GM12878 (cell line): ENCODE measurements at regions not wholly inside any gene's neighbourhood (a gene's known extent, or its start where the extent isn't known, plus 50 kb on each side); places are given as distances from the start of the nearest gene placed in this dataset.

Experiments
- ATAC-seq: fragments of 200-7000 bp; cut with Tn5 transposase; 3 replicates; pipeline ENCODE4 v1.9.1; 2020; ENCODE audit warnings: mild to moderate bottlenecking, moderate library complexity
- BruUV-seq: library from RNA; stranded (reverse); fragments of 400-500 nt; replicated peaks from 2 replicates; lab custom pipeline; 2021; lab: Mats Ljungman, UMichigan
- CTCF ChIA-PET: fragments of 300-600 bp; sonication (Branson Sonifier 250); formaldehyde crosslinking; extraction: SDS; loops from one replicate; lab custom pipeline; 2021; ENCODE audit warnings: inconsistent platforms; lab: Yijun Ruan, JAX
- POLR2A ChIA-PET: fragments of 350-600 bp; formaldehyde crosslinking; extraction: SDS; loops from one replicate; lab custom pipeline; 2021; ENCODE audit warnings: inconsistent platforms; lab: Charles Lee
- RAD21 ChIA-PET: fragments of 300-600 bp; sonication (Branson Sonifier 250); formaldehyde crosslinking; loops from one replicate; lab custom pipeline; 2023; ENCODE audit warnings: antibody characterized with exemption; ENCODE audit not compliant: unreplicated experiment; lab: Charles Lee
- SMC1A ChIA-PET: fragments of 300-600 bp; sonication (Branson Sonifier 250); formaldehyde crosslinking; loops from one replicate; lab custom pipeline; 2023; ENCODE audit not compliant: unreplicated experiment, uncharacterized antibody; lab: Charles Lee
- DNase-seq: peaks from one replicate; pipeline ENCODE4 v3.0.0-alpha.2; 2011; ENCODE audit warnings: low read depth, low spot score
- FAIRE-seq: peaks from 3 replicates; lab custom pipeline; 2011; peaks lifted over from hg19 to GRCh38; lab: Jason Lieb, UNC
- H2AFZ ChIP-seq: 2 replicates; pipeline ENCODE4 v1.6.0; 2011; ENCODE audit warnings: low read depth, low read length, control low read depth; ENCODE audit not compliant: control insufficient read depth
- H3K27ac ChIP-seq: 2 replicates; pipeline ENCODE4 v1.5.1; 2011; ENCODE audit warnings: control low read depth; ENCODE audit not compliant: control insufficient read depth, insufficient read depth
- H3K27me3 ChIP-seq, 2 experiments: replicated peaks in 1 of 2; 2 replicates each; pipeline versions ENCODE4 v1.6.0 to v1.6.1; 2011; ENCODE audit warnings: low read length in 1 of 2; ENCODE audit not compliant: control insufficient read depth in 2 of 2, insufficient read depth in 2 of 2
- H3K36me3 ChIP-seq, 2 experiments: 2 replicates each; pipeline ENCODE4 v1.5.1; 2011; ENCODE audit warnings: low read length in 1 of 2; ENCODE audit not compliant: control insufficient read depth in 2 of 2, insufficient read depth in 2 of 2
- H3K4me1 ChIP-seq: 2 replicates; pipeline ENCODE4 v1.6.1; 2011; ENCODE audit warnings: mild to moderate bottlenecking, low read length, moderate library complexity, mixed read lengths; ENCODE audit not compliant: control insufficient read depth, insufficient read depth
- H3K4me2 ChIP-seq: 2 replicates; pipeline ENCODE4 v1.6.0; 2011; ENCODE audit warnings: control low read depth; ENCODE audit not compliant: control insufficient read depth, insufficient read depth
- H3K4me3 ChIP-seq: fragments of 200-600 bp; sonication (generic); 2 replicates; pipeline ENCODE4 v1.5.1; 2016
- H3K79me2 ChIP-seq: 2 replicates; pipeline ENCODE4 v1.6.0; 2011; ENCODE audit warnings: low read length; ENCODE audit not compliant: control insufficient read depth, insufficient read depth
- H3K9ac ChIP-seq: 2 replicates; pipeline ENCODE4 v1.8.0; 2011; ENCODE audit warnings: low read length, control low read depth, mixed read lengths; ENCODE audit not compliant: control insufficient read depth, insufficient read depth
- H3K9me3 ChIP-seq: replicated peaks from 3 replicates; pipeline ENCODE4 v1.5.1; 2011; ENCODE audit warnings: mild to moderate bottlenecking, low read length; ENCODE audit not compliant: control insufficient read depth, insufficient read depth
- H4K20me1 ChIP-seq: 2 replicates; pipeline ENCODE4 v1.6.0; 2011; ENCODE audit not compliant: control insufficient read depth, insufficient read depth
- BACH1 ChIP-seq: fragments of 450-650 bp; IDR thresholded peaks from 2 replicates; pipeline ENCODE4 v1.6.1; 2017; ENCODE audit warnings: mild to moderate bottlenecking, borderline replicate concordance
- BCL11A ChIP-seq: IDR thresholded peaks from 2 replicates; pipeline ENCODE4 v1.6.1; 2011; ENCODE audit warnings: low read depth, low read length
- BRCA1 ChIP-seq: IDR thresholded peaks from 2 replicates; pipeline ENCODE4 v1.6.1; 2011; ENCODE audit warnings: low read depth, low read length, improper control_type of control experiment
- CHD1 ChIP-seq: IDR thresholded peaks from 2 replicates; pipeline ENCODE4 v1.6.1; 2012; ENCODE audit warnings: low read depth, low read length, improper control_type of control experiment
- DPF2 ChIP-seq: fragments of 450-650 bp; IDR thresholded peaks from 2 replicates; pipeline ENCODE4 v1.6.1; 2017; ENCODE audit warnings: mild to moderate bottlenecking
- EED ChIP-seq: sonication (generic); IDR thresholded peaks from 2 replicates; pipeline ENCODE4 v1.6.1; 2016; ENCODE audit warnings: antibody characterized with exemption, low read depth
- EGR1 ChIP-seq, 2 experiments: IDR thresholded peaks; 1 replicate in 1 of 2; 2 replicates in 1 of 2; pipeline ENCODE4 v1.6.1; 2011 to 2012; ENCODE audit warnings: low read depth in 2 of 2, low read length in 2 of 2, borderline replicate concordance in 1 of 2, mild to moderate bottlenecking in 1 of 2, moderate library complexity in 1 of 2
- FOXK2 ChIP-seq: fragments of 450-650 bp; IDR thresholded peaks from 2 replicates; pipeline ENCODE4 v1.6.1; 2017; ENCODE audit warnings: mild to moderate bottlenecking, moderate library complexity
- GABPA ChIP-seq: IDR thresholded peaks from 2 replicates; pipeline ENCODE4 v1.6.1; 2014; ENCODE audit warnings: antibody characterized with exemption, low read depth, mild to moderate bottlenecking, inconsistent platforms
- IKZF1 ChIP-seq: fragments of 450-650 bp; conservative IDR thresholded peaks from 2 replicates; pipeline ENCODE4 v1.6.1; 2017; ENCODE audit warnings: antibody characterized with exemption, mild to moderate bottlenecking
- IRF4 ChIP-seq: IDR thresholded peaks from 2 replicates; pipeline ENCODE4 v1.6.1; 2011; ENCODE audit warnings: low read depth, low read length
- JUNB ChIP-seq: IDR thresholded peaks from 2 replicates; pipeline ENCODE4 v1.6.1; 2016; ENCODE audit warnings: antibody characterized with exemption, mild to moderate bottlenecking
- JUND ChIP-seq: IDR thresholded peaks from 2 replicates; pipeline ENCODE4 v1.6.1; 2012; ENCODE audit warnings: low read depth, mild to moderate bottlenecking, low read length, improper control_type of control experiment, moderate library complexity
- KAT2A ChIP-seq: conservative IDR thresholded peaks from 2 replicates; pipeline ENCODE4 v1.6.1; 2011; ENCODE audit warnings: low read depth, low read length; ENCODE audit not compliant: control insufficient read depth
- MTA2 ChIP-seq: fragments of 450-650 bp; IDR thresholded peaks from 2 replicates; pipeline ENCODE4 v1.6.1; 2016; ENCODE audit warnings: low read depth, mild to moderate bottlenecking, moderate library complexity
- PAX5 ChIP-seq: IDR thresholded peaks from 2 replicates; pipeline ENCODE4 v1.6.1; 2011; ENCODE audit warnings: low read depth, low read length, borderline replicate concordance
- PAX8 ChIP-seq: fragments of 450-650 bp; IDR thresholded peaks from 2 replicates; pipeline ENCODE4 v1.6.1; 2017; ENCODE audit warnings: mild to moderate bottlenecking, moderate library complexity
- POLR2A ChIP-seq: IDR thresholded peaks from 2 replicates; pipeline ENCODE4 v1.6.1; 2011; ENCODE audit warnings: low read depth, mild to moderate bottlenecking, low read length
- SIN3A ChIP-seq: IDR thresholded peaks from 2 replicates; pipeline ENCODE4 v1.6.1; 2012; ENCODE audit warnings: low read depth, low read length, improper control_type of control experiment
- STAT3 ChIP-seq: IDR thresholded peaks from 2 replicates; pipeline ENCODE4 v1.6.1; 2011; ENCODE audit warnings: low read depth, low read length, improper control_type of control experiment
- ZBED1 ChIP-seq: IDR thresholded peaks from 2 replicates; pipeline ENCODE4 v1.6.1; 2016; ENCODE audit warnings: borderline replicate concordance
- WGBS: methylation state at CpG from one replicate; pipeline ENCODE4 v1.1.6; 2016; ENCODE audit warnings: low lambda C conversion rate; ENCODE audit not compliant: insufficient replicate concordance, insufficient coverage; ENCODE audit errors: missing lambda C conversion rate; 5-methylcytosine and 5-hydroxymethylcytosine counted together
- in situ Hi-C: fragments of 300-500 bp; cut with MboI; formaldehyde crosslinking; loops from 9 replicates; pipeline ENCODE4 v1.14.3; 2018; ENCODE audit warnings: mixed read lengths
- intact Hi-C: fragments of 100-400 bp; cut with micrococcal nuclease; formaldehyde crosslinking; loops from one replicate; pipeline ENCODE4 v1.14.2; 2022; ENCODE audit not compliant: unreplicated experiment
- TF ChIP-seq, protein P1 (sequence below): fragments of 150-350 bp; IDR thresholded peaks from 2 replicates; pipeline ENCODE4 v1.6.1; 2014; ENCODE audit warnings: mild to moderate bottlenecking, low read depth, low read length

DNA sequence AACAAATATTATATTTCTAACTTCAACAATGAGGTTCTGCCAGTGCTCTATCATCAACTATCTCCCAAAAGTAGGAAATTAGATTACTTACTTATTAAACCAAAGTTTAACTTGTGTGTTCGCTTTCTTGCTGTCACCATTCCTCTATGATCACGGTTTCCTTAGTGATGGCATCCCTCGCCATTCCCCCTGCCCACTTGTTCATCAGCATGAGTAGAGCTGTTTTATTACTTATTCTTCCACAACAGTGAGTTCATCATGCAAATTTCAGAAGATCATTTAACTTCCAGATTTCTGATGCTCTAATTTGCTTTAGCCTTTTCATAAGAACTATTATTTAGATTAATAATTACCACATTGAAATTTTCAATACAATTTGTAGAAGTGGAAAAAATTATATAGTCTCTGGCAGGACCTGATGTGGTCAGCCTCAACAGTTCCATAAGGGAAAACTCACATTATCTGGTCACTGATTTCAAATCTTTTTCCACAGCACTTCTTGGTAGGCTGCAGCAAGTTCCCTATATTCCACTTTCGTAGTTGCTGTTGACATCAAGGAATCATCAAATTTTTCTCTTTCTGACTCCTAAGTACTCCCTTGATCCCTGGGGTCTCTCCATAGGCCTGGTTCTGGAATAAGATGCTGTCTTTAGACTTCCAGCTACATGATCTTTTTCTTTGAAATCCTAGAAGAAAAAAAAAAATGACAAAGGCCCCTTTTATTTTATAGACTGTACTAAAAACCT is 174.6 kb downstream of the RASSF9 start:
- no TSS peak for BruUV-seq
- no peak overlapping the region for H3K4me2 ChIP-seq
- no peak for FAIRE-seq

GRCh38 chr12:85662207-85662602 is 174.0 kb downstream of the RASSF9 start:
- FAIRE-seq (no peak), ATAC-seq (no peak), DNase-seq (no peak)
- Histone ChIP-seq H3K4me2 (no peak overlapping the region), H3K27me3 (no peaks in the 10 kb centered on the region), H3K4me3 (no peak overlapping the region), H3K4me1 (no peaks in the 10 kb centered on the region), H4K20me1 (no peaks in the 10 kb centered on the region), H2AFZ (no peak overlapping the region), H3K36me3 (no peaks in the 10 kb centered on the region), H3K79me2 (no peaks in the 10 kb centered on the region), H3K27ac (no peak overlapping the region), H3K9me3 (no peaks in the 10 kb centered on the region; the same call in 2 of the 3 replicates), H3K9ac (no peak overlapping the region)
- no TSS peak for BruUV-seq
- in situ Hi-C loops (no loop called here), intact Hi-C loops (no loop called here)
- ChIA-PET CTCF (interaction anchor here (0.6 kb wide), 1 partner anchor 256 kb away, joined by 3 read pairs; no protein-coding TSS in a partner anchor), RAD21 (no interaction called here), POLR2A (no interaction called here), SMC1A (no interaction called here)
- TF ChIP-seq PAX8 (no peak), BACH1 (no peak), KAT2A (no peak), EED (no peak), STAT3 (no peak), IRF4 (no peak), FOXK2 (no peak), EGR1 (IDR thresholded peaks at IDR 0.05; ENCODE audit: borderline replicate concordance in 1 of 2, low read depth in 2 of 2, low read length in 2 of 2) (no peak), DPF2 (no peak), JUND (no peak)
- TF ChIP-seq, protein P1, sequence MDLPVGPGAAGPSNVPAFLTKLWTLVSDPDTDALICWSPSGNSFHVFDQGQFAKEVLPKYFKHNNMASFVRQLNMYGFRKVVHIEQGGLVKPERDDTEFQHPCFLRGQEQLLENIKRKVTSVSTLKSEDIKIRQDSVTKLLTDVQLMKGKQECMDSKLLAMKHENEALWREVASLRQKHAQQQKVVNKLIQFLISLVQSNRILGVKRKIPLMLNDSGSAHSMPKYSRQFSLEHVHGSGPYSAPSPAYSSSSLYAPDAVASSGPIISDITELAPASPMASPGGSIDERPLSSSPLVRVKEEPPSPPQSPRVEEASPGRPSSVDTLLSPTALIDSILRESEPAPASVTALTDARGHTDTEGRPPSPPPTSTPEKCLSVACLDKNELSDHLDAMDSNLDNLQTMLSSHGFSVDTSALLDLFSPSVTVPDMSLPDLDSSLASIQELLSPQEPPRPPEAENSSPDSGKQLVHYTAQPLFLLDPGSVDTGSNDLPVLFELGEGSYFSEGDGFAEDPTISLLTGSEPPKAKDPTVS = no peak

More for the DNA sequence above, 174.6 kb downstream of the RASSF9 start:
- Histone ChIP-seq H3K9me3 (no peaks in the 10 kb centered on the region; the same call in 2 of the 3 replicates), H3K79me2 (no peaks in the 10 kb centered on the region), H4K20me1 (no peaks in the 10 kb centered on the region), H3K27me3 (no peaks in the 10 kb centered on the region), H3K36me3 (no peaks in the 10 kb centered on the region), H3K27ac (no peak overlapping the region), H3K9ac (no peak overlapping the region), H2AFZ (no peak overlapping the region), H3K4me3 (no peak overlapping the region), H3K4me1 (no peaks in the 10 kb centered on the region)
- intact Hi-C loops (no loop called here), in situ Hi-C loops (no loop called here)
- CTCF ChIA-PET = interaction anchor here (0.6 kb wide), 1 partner anchor 257 kb away, joined by 3 read pairs; no protein-coding TSS in a partner anchor
- ATAC-seq (no peak), DNase-seq (no peak)
- RAD21 ChIA-PET = no interaction called here
- SMC1A ChIA-PET = no interaction called here
- no peak for TF ChIP-seq CHD1
- no peak for TF ChIP-seq SIN3A
- no peak for TF ChIP-seq BCL11A
- no peak for TF ChIP-seq ZBED1
- no peak for TF ChIP-seq IKZF1
- no peak for TF ChIP-seq GABPA
- no peak for TF ChIP-seq MTA2
- TF ChIP-seq BRCA1 = no peak
- no peak for TF ChIP-seq POLR2A
- no peak for TF ChIP-seq JUNB
- no peak for TF ChIP-seq PAX5
- POLR2A ChIA-PET = no interaction called here
- 5% methylated on average over 4 of the region's 4 CpGs for WGBS
